SK-N-SH (cell line): ENCODE measurements at regions not wholly inside any gene's neighbourhood (a gene's known extent, or its start where the extent isn't known, plus 50 kb on each side); places are given as distances from the start of the nearest gene placed in this dataset.

Source experiments
- CTCF ChIA-PET: fragments of 300-600, 350-600 bp; formaldehyde crosslinking; extraction: SDS; loops from one replicate; lab custom pipeline; 2021; lab: Yijun Ruan, JAX
- POLR2A ChIA-PET: fragments of 350-600 bp; sonication (Branson Sonifier 250); formaldehyde crosslinking; extraction: SDS; loops from one replicate; lab custom pipeline; 2020; ENCODE audit warnings: antibody characterized with exemption, inconsistent platforms; lab: Yijun Ruan, JAX
- DNase-seq: peaks from one replicate; pipeline ENCODE4 v3.0.0; 2012
- H2AFZ ChIP-seq: fragments of 200-600 bp; sonication (generic); 2 replicates; pipeline ENCODE4 v1.8.1; 2016; ENCODE audit warnings: antibody characterized with exemption, mild to moderate bottlenecking, low read depth
- H3F3A ChIP-seq: fragments of 200-600 bp; sonication (generic); replicated peaks from 2 replicates; pipeline ENCODE3; 2016; ENCODE audit warnings: antibody characterized with exemption, mild to moderate bottlenecking; ENCODE audit not compliant: insufficient read depth
- H3K27ac ChIP-seq, 2 experiments: fragments of 200-500 bp in 1 of 2; fragments of 200-600 bp in 1 of 2; sonication (Bioruptor generic) in 1 of 2; sonication (generic), shearing (Covaris generic) in 1 of 2; 2 replicates each; pipeline versions ENCODE4 v1.5.1 to v1.6.1; 2014 to 2016; ENCODE audit warnings: low read depth in 2 of 2, inconsistent platforms in 1 of 2, low read length in 1 of 2, mild to moderate bottlenecking in 1 of 2, mixed read lengths in 1 of 2
- H3K27me3 ChIP-seq: fragments of 200-600 bp; sonication (generic), shearing (Covaris generic); 2 replicates; pipeline ENCODE4 v1.6.1; 2016; ENCODE audit warnings: mixed run types; ENCODE audit not compliant: insufficient read depth
- H3K36me3 ChIP-seq, 2 experiments: fragments of 200-500 bp in 1 of 2; fragments of 200-600 bp in 1 of 2; sonication (Bioruptor generic) in 1 of 2; sonication (generic) in 1 of 2; replicated peaks in 1 of 2; 2 replicates each; pipeline versions ENCODE3 to v1.5.1; 2014 to 2016; ENCODE audit warnings: low read length in 1 of 2, mild to moderate bottlenecking in 1 of 2; ENCODE audit not compliant: insufficient read depth in 2 of 2, control insufficient read depth in 1 of 2
- H3K4me1 ChIP-seq, 2 experiments: fragments of 200-500 bp in 1 of 2; fragments of 200-600 bp in 1 of 2; sonication (Bioruptor generic) in 1 of 2; sonication (generic), shearing (Covaris generic) in 1 of 2; 2 replicates each; pipeline versions ENCODE4 v1.5.1 to v1.6.1; 2014 to 2016; ENCODE audit warnings: low read depth in 1 of 2, low read length in 1 of 2, mixed run types in 1 of 2; ENCODE audit not compliant: insufficient read depth in 2 of 2, control insufficient read depth in 1 of 2
- H3K4me2 ChIP-seq: fragments of 200-600 bp; sonication (generic), shearing (Covaris generic); 2 replicates; pipeline ENCODE4 v1.6.1; 2017; ENCODE audit warnings: mixed run types
- H3K4me3 ChIP-seq, 2 experiments: fragments of 200-500 bp in 1 of 2; fragments of 200-600 bp in 1 of 2; sonication (Bioruptor generic) in 1 of 2; sonication (generic), shearing (Covaris generic) in 1 of 2; 2 replicates each; pipeline versions ENCODE4 v1.5.1 to v1.8.1; 2014 to 2016; ENCODE audit warnings: low read depth in 2 of 2, inconsistent platforms in 1 of 2, low read length in 1 of 2, mild to moderate bottlenecking in 1 of 2, mixed read lengths in 1 of 2, moderate library complexity in 1 of 2
- H3K79me2 ChIP-seq: fragments of 200-600 bp; sonication (generic); 2 replicates; pipeline ENCODE4 v1.8.1; 2017; ENCODE audit warnings: mild to moderate bottlenecking; ENCODE audit not compliant: insufficient read depth
- H3K9ac ChIP-seq: fragments of 200-600 bp; sonication (generic); 2 replicates; pipeline ENCODE4 v1.6.1; 2017; ENCODE audit warnings: mixed run types
- H3K9me2 ChIP-seq: fragments of 200-600 bp; sonication (generic); 2 replicates; pipeline ENCODE4 v1.6.1; 2017; ENCODE audit warnings: mixed run types
- H3K9me3 ChIP-seq: fragments of 200-600 bp; sonication (generic); 2 replicates; pipeline ENCODE4 v1.6.1; 2017; ENCODE audit warnings: mixed run types, mild to moderate bottlenecking, moderate library complexity
- H4K20me1 ChIP-seq: fragments of 200-600 bp; sonication (generic); 2 replicates; pipeline ENCODE4 v1.6.1; 2017; ENCODE audit warnings: mild to moderate bottlenecking, mixed run types; ENCODE audit not compliant: insufficient read depth
- ELF1 ChIP-seq: IDR thresholded peaks from 2 replicates; pipeline ENCODE4 v1.4.0; 2012
- EP300 ChIP-seq, 2 experiments: IDR thresholded peaks; 2 replicates each; pipeline versions ENCODE4 v1.4.0 to v1.6.1; 2012; ENCODE audit warnings: borderline replicate concordance in 1 of 2, low read depth in 1 of 2, low read length in 1 of 2
- EZH2phosphoT487 ChIP-seq: fragments of 200-600 bp; sonication (generic); IDR thresholded peaks from 2 replicates; pipeline ENCODE4 v1.6.1; 2017; ENCODE audit warnings: low read depth, mixed run types, mild to moderate bottlenecking, antibody characterized with exemption, moderate library complexity, borderline replicate concordance
- FOSL2 ChIP-seq: IDR thresholded peaks from 2 replicates; pipeline ENCODE4 v1.4.0; 2012; ENCODE audit warnings: low read depth, mild to moderate bottlenecking, moderate library complexity, borderline replicate concordance
- MEF2A ChIP-seq: IDR thresholded peaks from 2 replicates; pipeline ENCODE4 v1.4.0; 2012; ENCODE audit warnings: low read depth, borderline replicate concordance
- NFIC ChIP-seq: IDR thresholded peaks from 2 replicates; pipeline ENCODE4 v1.4.0; 2012; ENCODE audit warnings: borderline replicate concordance
- RXRA ChIP-seq: IDR thresholded peaks from 2 replicates; pipeline ENCODE4 v1.4.0; 2012; ENCODE audit warnings: low read depth, mild to moderate bottlenecking, borderline replicate concordance
- SIN3A ChIP-seq: IDR thresholded peaks from 2 replicates; pipeline ENCODE4 v1.6.1; 2012; ENCODE audit warnings: low read depth, mild to moderate bottlenecking, low read length, moderate library complexity, borderline replicate concordance
- SMC3 ChIP-seq: IDR thresholded peaks from 2 replicates; pipeline ENCODE4 v1.6.1; 2012; ENCODE audit warnings: low read depth, low read length, improper control_type of control experiment
- USF1 ChIP-seq: IDR thresholded peaks from 2 replicates; pipeline ENCODE4 v1.4.0; 2012; ENCODE audit warnings: low read depth, borderline replicate concordance
- YY1 ChIP-seq: IDR thresholded peaks from 2 replicates; pipeline ENCODE4 v1.4.0; 2012; ENCODE audit warnings: low read depth, mild to moderate bottlenecking
- WGBS: methylation state at CpG from one replicate; pipeline ENCODE4 v1.1.6; 2017; ENCODE audit warnings: low lambda C conversion rate; 5-methylcytosine and 5-hydroxymethylcytosine counted together
- TF ChIP-seq, protein P1 (sequence below): IDR thresholded peaks from 2 replicates; pipeline ENCODE4 v1.4.0; 2012; ENCODE audit warnings: low read depth

GRCh38 chr12:124099661-124100060 lies 126.6 kb downstream of the ZNF664 start:
- TF ChIP-seq, protein P1, sequence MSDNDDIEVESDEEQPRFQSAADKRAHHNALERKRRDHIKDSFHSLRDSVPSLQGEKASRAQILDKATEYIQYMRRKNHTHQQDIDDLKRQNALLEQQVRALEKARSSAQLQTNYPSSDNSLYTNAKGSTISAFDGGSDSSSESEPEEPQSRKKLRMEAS: no peak
- TF ChIP-seq EP300 (IDR thresholded peaks at IDR 0.05; ENCODE audit: borderline replicate concordance in 1 of 2, low read depth in 1 of 2, low read length in 1 of 2): no peak
- no peak for TF ChIP-seq MEF2A
- TF ChIP-seq SIN3A: no peak
- no peak for TF ChIP-seq EZH2phosphoT487
- no peak for TF ChIP-seq NFIC
- TF ChIP-seq, all 33 proteins: peak for 0
- no peak overlapping the region for H2AFZ ChIP-seq
- no peak overlapping the region for H3K27ac ChIP-seq
- H3K9me3 ChIP-seq: no peaks in the 10 kb centered on the region
- CTCF ChIA-PET: no interaction called here
- H3K4me3 ChIP-seq: no peak overlapping the region
- no peaks in the 10 kb centered on the region for H3K4me1 ChIP-seq
- H3K79me2 ChIP-seq: no peaks in the 10 kb centered on the region
- no peak for DNase-seq
- POLR2A ChIA-PET: no interaction called here
- H3K9me2 ChIP-seq: no peaks in the 10 kb centered on the region
- H3K4me2 ChIP-seq: no peak overlapping the region
- H3F3A ChIP-seq: no peaks in the 10 kb centered on the region
- H3K9ac ChIP-seq: no peak overlapping the region
- H4K20me1 ChIP-seq: no peaks in the 10 kb centered on the region
- WGBS: 76% methylated on average over 16 of the region's 16 CpGs
- no peaks in the 10 kb centered on the region for H3K27me3 ChIP-seq
- H3K36me3 ChIP-seq: no peaks in the 10 kb centered on the region

GRCh38 chr12:124100572-124101178 lies 127.7 kb downstream of the ZNF664 start:
- Histone ChIP-seq H3K4me2 (no peak overlapping the region), H3K36me3 (no peaks in the 10 kb centered on the region), H3K4me3 (no peak overlapping the region), H3K9ac (no peak overlapping the region), H3K79me2 (no peaks in the 10 kb centered on the region), H2AFZ (no peak overlapping the region), H3K4me1 (no peaks in the 10 kb centered on the region), H3K27ac (no peak overlapping the region), H4K20me1 (no peaks in the 10 kb centered on the region), H3K9me2 (no peaks in the 10 kb centered on the region), H3K27me3 (no peaks in the 10 kb centered on the region), H3F3A (no peaks in the 10 kb centered on the region), H3K9me3 (no peaks in the 10 kb centered on the region)
- ChIA-PET POLR2A (no interaction called here), CTCF (no interaction called here)
- no peak for DNase-seq
- TF ChIP-seq NFIC (no peak), RXRA (no peak), ELF1 (no peak), MEF2A (no peak), FOSL2 (no peak), SMC3 (no peak), USF1 (no peak), YY1 (no peak)
- TF ChIP-seq, all 33 proteins: peak for 0
- 70% methylated on average over 26 of the region's 26 CpGs for WGBS
